NCI-H1092 treated with DMSO at 0.1 percent for 48 hours (cell line): ENCODE measurements at regions not wholly inside any gene's neighbourhood (a gene's known extent, or its start where the extent isn't known, plus 50 kb on each side); places are given as distances from the start of the nearest gene placed in this dataset.
"Not testable (repeated sequence)": the region's sequence is repeated elsewhere in the genome, so short reads cannot be mapped to it uniquely, and the experiment has no call there.

Source experiments
- DNase-seq: peaks from one replicate; lab custom pipeline; 2025; lab: John Stamatoyannopoulos, UW

- no peak for DNase-seq
Measured at GRCh38 chr10:32141018-32141807, 85.0 kb upstream of the KIF5B start.

GRCh38 chr10:32140403-32140802, 84.2 kb upstream of the KIF5B start:
- no peak for DNase-seq

- no peak for DNase-seq
Measured at GRCh38 chr10:32139223-32140073, 83.2 kb upstream of the KIF5B start.

GRCh38 chr10:32136927-32137326, 80.7 kb upstream of the KIF5B start:
- not testable (repeated sequence) for DNase-seq

- not testable (repeated sequence) for DNase-seq
Measured at GRCh38 chr10:32135796-32136195, 79.6 kb upstream of the KIF5B start.

- DNase-seq = no peak
Measured at GRCh38 chr10:32132357-32132946, 76.2 kb upstream of the KIF5B start.

- no peak for DNase-seq
Measured at GRCh38 chr10:32131388-32131787, 75.2 kb upstream of the KIF5B start.

GRCh38 chr10:32130788-32131187, 74.6 kb upstream of the KIF5B start:
- no peak for DNase-seq

- DNase-seq = no peak
Measured at GRCh38 chr10:32125023-32125422, 68.8 kb upstream of the KIF5B start.

GRCh38 chr10:32123021-32123420, 66.8 kb upstream of the KIF5B start:
- no peak for DNase-seq

GRCh38 chr10:32121648-32122047, 65.4 kb upstream of the KIF5B start:
- DNase-seq = no peak

- no peak for DNase-seq
Measured at GRCh38 chr10:32120147-32120546, 63.9 kb upstream of the KIF5B start.

- DNase-seq = no peak
Measured at GRCh38 chr10:32114508-32114907, 58.3 kb upstream of the KIF5B start.

- no peak for DNase-seq
Measured at GRCh38 chr10:32112055-32112454, 55.8 kb upstream of the KIF5B start.

GRCh38 chr10:32111585-32111984, 55.4 kb upstream of the KIF5B start:
- no peak for DNase-seq

GRCh38 chr10:32110790-32111189, 54.6 kb upstream of the KIF5B start:
- DNase-seq = no peak

GRCh38 chr10:32109603-32110002, 53.4 kb upstream of the KIF5B start:
- no peak for DNase-seq
